B cell (primary cell): ENCODE measurements at regions not wholly inside any gene's neighbourhood (a gene's known extent, or its start where the extent isn't known, plus 50 kb on each side); places are given as distances from the start of the nearest gene placed in this dataset.

ENCODE experiments used
- ATAC-seq: fragments of 200-7000 bp; cut with Tn5 transposase; one replicate; pipeline ENCODE4 v1.10.0; 2021; ENCODE audit warnings: low read depth, mild to moderate bottlenecking, moderate number of reproducible peaks, moderate library complexity
- CTCF ChIA-PET: fragments of 350-600 bp; sonication (Branson Sonifier 250); formaldehyde crosslinking; loops from one replicate; lab custom pipeline; 2021; ENCODE audit warnings: antibody characterized with exemption, inconsistent platforms; lab: Charles Lee
- POLR2A ChIA-PET: fragments of 350-600 bp; sonication (Branson Sonifier 250); formaldehyde crosslinking; loops from one replicate; lab custom pipeline; 2021; ENCODE audit warnings: antibody characterized with exemption; lab: Charles Lee
- DNase-seq: peaks from one replicate; pipeline ENCODE4 v3.0.0; 2013
- H2AFZ ChIP-seq: 2 replicates; pipeline ENCODE4 v1.6.1; 2012; ENCODE audit warnings: mild to moderate bottlenecking, low read depth, low read length; ENCODE audit not compliant: insufficient read depth, poor library complexity, severe bottlenecking
- H3K27ac ChIP-seq, 2 donors: 1 replicate in 1 of 2; 2 replicates in 1 of 2; pipeline ENCODE4 v1.5.1; 2012 to 2013; ENCODE audit warnings: low read length in 2 of 2, mild to moderate bottlenecking in 2 of 2, moderate library complexity in 1 of 2
- H3K27me3 ChIP-seq, 4 experiments: fragments of 200-600 bp in 1 of 4; sonication (generic) in 1 of 4; replicated peaks in 1 of 4; 1 replicate in 2 of 4; 2 replicates in 2 of 4; pipeline versions ENCODE4 v1.6.1 to v1.7.0; 2013 to 2016; ENCODE audit warnings: low read length in 3 of 4, mild to moderate bottlenecking in 2 of 4, mixed read lengths in 1 of 4, moderate library complexity in 1 of 4; ENCODE audit not compliant: insufficient read depth in 4 of 4, control insufficient read depth in 3 of 4; ENCODE audit errors: control extremely low read depth in 1 of 4
- H3K36me3 ChIP-seq, 2 experiments: replicated peaks in 1 of 2; 1 replicate in 1 of 2; 2 replicates in 1 of 2; pipeline versions ENCODE4 v1.6.1 to v1.7.1; 2013; ENCODE audit warnings: low read length in 1 of 2; ENCODE audit not compliant: insufficient read depth in 2 of 2, control insufficient read depth in 1 of 2; ENCODE audit errors: control extremely low read depth in 1 of 2, extremely low read depth in 1 of 2
- H3K4me1 ChIP-seq, 2 donors: fragments of 200-600 bp in 1 of 2; sonication (generic) in 1 of 2; 1 replicate in 1 of 2; 2 replicates in 1 of 2; pipeline versions ENCODE4 v1.5.1 to v1.6.1; 2013 to 2017; ENCODE audit warnings: low read length in 2 of 2; ENCODE audit not compliant: control insufficient read depth in 2 of 2, insufficient read depth in 2 of 2
- H3K4me2 ChIP-seq: replicated peaks from 2 replicates; pipeline ENCODE3; 2012; ENCODE audit warnings: mild to moderate bottlenecking, low read depth, low read length; ENCODE audit not compliant: poor library complexity, severe bottlenecking
- H3K4me3 ChIP-seq, 5 experiments: fragments of 200-600 bp in 1 of 5; sonication (generic) in 1 of 5; 1 replicate in 3 of 5; 2 replicates in 2 of 5; pipeline versions ENCODE4 v1.5.1 to v1.7.0; 2011 to 2016; ENCODE audit warnings: low read length in 4 of 5, mild to moderate bottlenecking in 4 of 5, low read depth in 2 of 5, control low read depth in 1 of 5, moderate library complexity in 1 of 5; ENCODE audit not compliant: insufficient read depth in 1 of 5; ENCODE audit errors: control extremely low read depth in 1 of 5, extremely low read depth in 1 of 5
- H3K79me2 ChIP-seq: fragments of 200-600 bp; sonication (generic); one replicate; pipeline ENCODE4 v1.6.0; 2016; ENCODE audit warnings: low read length; ENCODE audit not compliant: control insufficient read depth, insufficient read depth
- H3K9ac ChIP-seq: fragments of 200-600 bp; sonication (generic); 2 replicates; pipeline ENCODE4 v1.6.1; 2017; ENCODE audit warnings: mild to moderate bottlenecking, low read length, moderate library complexity
- H3K9me3 ChIP-seq, 3 donors: one replicate each; pipeline versions ENCODE4 v1.6.1 to v1.7.1; 2013; ENCODE audit warnings: low read length in 2 of 3; ENCODE audit not compliant: control insufficient read depth in 2 of 3, insufficient read depth in 1 of 3; ENCODE audit errors: control extremely low read depth in 1 of 3
- H4K20me1 ChIP-seq: 2 replicates; pipeline ENCODE4 v1.6.0; 2012; ENCODE audit warnings: mild to moderate bottlenecking, low read length; ENCODE audit not compliant: insufficient read depth, control insufficient read depth, poor library complexity, severe bottlenecking
- H3K27ac Mint-ChIP-seq: one replicate; pipeline ENCODE4 v1.8.0; 2021; ENCODE audit warnings: mixed read lengths
- H3K27me3 Mint-ChIP-seq: one replicate; pipeline ENCODE4 v1.8.0; 2021; ENCODE audit warnings: mixed read lengths
- H3K4me1 Mint-ChIP-seq: one replicate; pipeline ENCODE4 v1.8.0; 2021; ENCODE audit warnings: mixed read lengths
- H3K4me3 Mint-ChIP-seq: one replicate; pipeline ENCODE4 v1.8.0; 2021; ENCODE audit warnings: mixed read lengths
- H3K9me3 Mint-ChIP-seq: one replicate; pipeline ENCODE4 v1.8.0; 2022; ENCODE audit warnings: mixed read lengths; ENCODE audit not compliant: insufficient read depth
- EZH2 ChIP-seq: IDR thresholded peaks from 2 replicates; pipeline ENCODE4 v1.6.1; 2012; ENCODE audit warnings: borderline replicate concordance, low read depth, mild to moderate bottlenecking, moderate library complexity, low read length; ENCODE audit not compliant: insufficient read depth, poor library complexity, severe bottlenecking
- WGBS: methylation state at CpG from one replicate; pipeline ENCODE4 v1.1.5; 2013; ENCODE audit warnings: missing lambda C conversion rate; ENCODE audit not compliant: insufficient coverage; 5-methylcytosine and 5-hydroxymethylcytosine counted together
- intact Hi-C: fragments of 100-400 bp; cut with micrococcal nuclease; formaldehyde crosslinking; loops from one replicate; pipeline ENCODE4 v1.10.0; 2022
- TF ChIP-seq, protein P1 (sequence below): fragments of 200-600 bp; IDR thresholded peaks from one replicate; pipeline ENCODE4 v1.8.0; 2022; ENCODE audit warnings: antibody characterized with exemption, mild to moderate bottlenecking

DNA sequence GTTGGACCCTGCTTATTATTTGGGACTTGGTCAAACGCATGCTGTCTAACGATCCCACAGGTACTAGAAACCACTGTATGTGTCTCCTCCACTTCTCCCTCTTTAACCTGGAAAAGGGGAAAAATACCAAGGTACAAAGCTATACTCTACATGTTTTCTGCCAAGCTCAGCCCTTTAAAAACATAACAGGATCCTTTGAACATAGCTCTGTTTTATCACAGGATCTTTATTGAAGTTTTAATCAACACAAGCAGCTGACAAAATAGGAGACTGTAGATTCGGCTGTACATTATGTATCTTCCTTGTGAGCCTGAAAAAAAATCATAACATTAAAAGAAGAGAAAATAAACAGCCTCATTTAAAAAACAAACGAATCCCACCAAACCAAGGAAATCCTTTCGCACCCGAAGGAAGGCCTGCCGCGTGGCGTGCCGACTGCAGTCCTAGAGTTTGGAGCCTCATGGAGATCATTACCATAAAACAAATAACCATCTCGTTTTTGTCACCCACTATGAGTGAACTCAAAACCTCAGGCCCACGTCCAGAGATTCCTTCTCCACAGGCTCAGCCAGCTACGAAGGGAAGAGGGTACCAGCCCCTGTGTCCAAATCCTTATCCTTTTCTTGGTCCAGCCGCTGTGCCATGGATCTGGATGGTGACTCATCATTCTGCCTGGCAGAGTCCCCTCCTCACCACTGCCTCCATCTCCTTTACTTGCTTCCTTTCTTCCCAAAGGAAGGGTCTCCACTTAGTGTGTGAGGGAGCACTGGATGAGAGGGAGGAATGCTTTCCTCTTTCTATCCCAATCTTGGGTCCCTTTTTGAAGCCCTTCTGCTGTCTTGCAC lies 651.1 kb downstream of the CCDC171 start:
- 85% methylated on average over 12 of the region's 14 CpGs for WGBS
- Histone ChIP-seq H3K9me3 (peaks cover 0 to 13% (median 0%) of the 10 kb centered on the region in 3 donors), H3K4me3 (no peak overlapping the region), H4K20me1 (no peaks in the 10 kb centered on the region), H2AFZ (no peak overlapping the region), H3K36me3 (no peaks in the 10 kb centered on the region), H3K9ac (no peak overlapping the region), H3K27ac (no peak overlapping the region), H3K4me1 (no peaks in the 10 kb centered on the region), H3K4me2 (no peak overlapping the region), H3K79me2 (no peaks in the 10 kb centered on the region), H3K27me3 (no peaks in the 10 kb centered on the region)
- TF ChIP-seq, protein P1, sequence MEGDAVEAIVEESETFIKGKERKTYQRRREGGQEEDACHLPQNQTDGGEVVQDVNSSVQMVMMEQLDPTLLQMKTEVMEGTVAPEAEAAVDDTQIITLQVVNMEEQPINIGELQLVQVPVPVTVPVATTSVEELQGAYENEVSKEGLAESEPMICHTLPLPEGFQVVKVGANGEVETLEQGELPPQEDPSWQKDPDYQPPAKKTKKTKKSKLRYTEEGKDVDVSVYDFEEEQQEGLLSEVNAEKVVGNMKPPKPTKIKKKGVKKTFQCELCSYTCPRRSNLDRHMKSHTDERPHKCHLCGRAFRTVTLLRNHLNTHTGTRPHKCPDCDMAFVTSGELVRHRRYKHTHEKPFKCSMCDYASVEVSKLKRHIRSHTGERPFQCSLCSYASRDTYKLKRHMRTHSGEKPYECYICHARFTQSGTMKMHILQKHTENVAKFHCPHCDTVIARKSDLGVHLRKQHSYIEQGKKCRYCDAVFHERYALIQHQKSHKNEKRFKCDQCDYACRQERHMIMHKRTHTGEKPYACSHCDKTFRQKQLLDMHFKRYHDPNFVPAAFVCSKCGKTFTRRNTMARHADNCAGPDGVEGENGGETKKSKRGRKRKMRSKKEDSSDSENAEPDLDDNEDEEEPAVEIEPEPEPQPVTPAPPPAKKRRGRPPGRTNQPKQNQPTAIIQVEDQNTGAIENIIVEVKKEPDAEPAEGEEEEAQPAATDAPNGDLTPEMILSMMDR, result no peak
- TF ChIP-seq EZH2, result no peak
- Mint-ChIP-seq H3K27ac (no peak overlapping the region), H3K9me3 (peaks cover 2% of the 10 kb centered on the region), H3K27me3 (no peaks in the 10 kb centered on the region), H3K4me1 (no peaks in the 10 kb centered on the region), H3K4me3 (no peak overlapping the region)
- no peak for DNase-seq
- intact Hi-C loops, result no loop called here
- ChIA-PET CTCF (no interaction called here), POLR2A (no interaction called here)
- no peak for ATAC-seq

DNA sequence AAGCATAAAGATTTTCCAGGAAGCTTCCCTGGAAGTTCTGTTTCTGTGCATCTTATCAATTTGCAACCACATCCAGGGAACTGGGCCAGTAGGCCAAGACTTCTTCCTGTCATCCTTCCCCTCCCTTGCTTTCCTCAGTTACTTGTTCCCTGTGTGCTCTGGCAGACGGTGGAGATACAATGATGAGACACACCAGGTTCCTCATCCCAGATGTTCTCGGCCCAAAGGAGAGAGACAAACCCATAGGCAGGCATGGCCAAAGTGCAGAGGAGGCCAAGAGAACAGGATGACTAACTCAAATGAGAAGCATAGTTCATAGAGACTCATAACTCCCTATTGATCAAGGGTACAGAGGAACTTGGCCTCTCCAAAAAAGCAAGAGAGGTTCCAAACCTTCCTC lies 652.6 kb downstream of the CCDC171 start:
- ATAC-seq (no peak), DNase-seq (no peak)
- Histone ChIP-seq H3K9ac (no peak overlapping the region), H3K36me3 (no peaks in the 10 kb centered on the region), H3K79me2 (no peaks in the 10 kb centered on the region), H4K20me1 (no peaks in the 10 kb centered on the region), H2AFZ (no peak overlapping the region), H3K4me2 (no peak overlapping the region), H3K4me1 (no peaks in the 10 kb centered on the region), H3K27ac (no peak overlapping the region), H3K27me3 (no peaks in the 10 kb centered on the region), H3K4me3 (no peak overlapping the region), H3K9me3 (peaks cover 0 to 13% (median 0%) of the 10 kb centered on the region in 3 donors)
- Mint-ChIP-seq H3K4me1 (no peaks in the 10 kb centered on the region), H3K9me3 (peaks cover 4% of the 10 kb centered on the region), H3K27me3 (no peaks in the 10 kb centered on the region), H3K4me3 (no peak overlapping the region), H3K27ac (no peak overlapping the region)
- TF ChIP-seq EZH2, result no peak
- intact Hi-C loops, result no loop called here
- CTCF ChIA-PET, result no interaction called here
- POLR2A ChIA-PET, result no interaction called here
- 100% methylated on average over 1 of the region's 2 CpGs for WGBS
